ENCODE measurements at regions not wholly inside any gene's neighbourhood (a gene's known extent, or its start where the extent isn't known, plus 50 kb on each side); places are given as distances from the start of the nearest gene placed in this dataset.
A peak's percentile ranks its signal among the peaks of the same experiment; 100 is the strongest.

GRCh38 chr15:73803806-73804205, 50.7 kb upstream of the INSYN1 start:
- DNase-seq = no peak

- DNase-seq = no peak
Observed at GRCh38 chr15:73805504-73806089, 52.4 kb upstream of the INSYN1 start.

GRCh38 chr15:73806698-73807483, 53.7 kb upstream of the INSYN1 start:
- DNase-seq = no peak

GRCh38 chr15:73807865-73808264, 54.7 kb upstream of the INSYN1 start:
- DNase-seq = no peak

GRCh38 chr15:73809728-73810501, 56.8 kb upstream of the INSYN1 start:
- DNase-seq = no peak

GRCh38 chr15:73812806-73813465, 59.8 kb upstream of the INSYN1 start:
- no peak for DNase-seq

GRCh38 chr15:73813589-73813988, 59.8 kb upstream of the TBC1D21 start:
- no peak for DNase-seq

GRCh38 chr15:73818308-73818985, 54.9 kb upstream of the TBC1D21 start:
- DNase-seq = peak in 1 of 2 donors; percentile 3

GRCh38 chr15:73821181-73821580, 52.2 kb upstream of the TBC1D21 start:
- no peak for DNase-seq

GRCh38 chr15:73822998-73823397, 50.4 kb upstream of the TBC1D21 start:
- no peak for DNase-seq
